ENCODE measurements at regions not wholly inside any gene's neighbourhood (a gene's known extent, or its start where the extent isn't known, plus 50 kb on each side); places are given as distances from the start of the nearest gene placed in this dataset.

DNA sequence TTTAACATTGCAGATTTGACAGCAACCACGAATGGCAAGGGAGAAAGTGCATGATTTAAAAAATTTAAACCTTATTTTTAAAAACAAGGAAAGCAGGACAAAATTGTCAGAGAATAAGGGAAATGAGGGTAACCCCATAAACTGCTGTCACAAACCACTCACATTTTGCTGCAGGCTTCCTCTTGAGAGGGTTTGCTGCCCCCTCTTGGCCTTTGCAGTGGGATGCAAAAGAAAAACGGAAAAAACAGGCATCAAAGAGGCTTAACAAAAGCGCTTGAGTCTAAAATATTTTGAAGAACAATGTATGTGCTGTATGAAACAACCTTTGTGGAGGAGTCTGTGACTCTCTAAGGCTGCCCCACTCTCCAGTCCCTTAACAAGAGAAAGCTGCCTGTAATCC lies 91.6 kb downstream of the TMX3 start:
- ChIA-PET CTCF (interaction anchor here (0.6 to 0.9 kb wide), 2 partner anchors 1407 to 1408 kb away, joined by 3 read pairs; no protein-coding TSS in a partner anchor), POLR2A (no interaction called here)
- TF ChIP-seq, protein P1, sequence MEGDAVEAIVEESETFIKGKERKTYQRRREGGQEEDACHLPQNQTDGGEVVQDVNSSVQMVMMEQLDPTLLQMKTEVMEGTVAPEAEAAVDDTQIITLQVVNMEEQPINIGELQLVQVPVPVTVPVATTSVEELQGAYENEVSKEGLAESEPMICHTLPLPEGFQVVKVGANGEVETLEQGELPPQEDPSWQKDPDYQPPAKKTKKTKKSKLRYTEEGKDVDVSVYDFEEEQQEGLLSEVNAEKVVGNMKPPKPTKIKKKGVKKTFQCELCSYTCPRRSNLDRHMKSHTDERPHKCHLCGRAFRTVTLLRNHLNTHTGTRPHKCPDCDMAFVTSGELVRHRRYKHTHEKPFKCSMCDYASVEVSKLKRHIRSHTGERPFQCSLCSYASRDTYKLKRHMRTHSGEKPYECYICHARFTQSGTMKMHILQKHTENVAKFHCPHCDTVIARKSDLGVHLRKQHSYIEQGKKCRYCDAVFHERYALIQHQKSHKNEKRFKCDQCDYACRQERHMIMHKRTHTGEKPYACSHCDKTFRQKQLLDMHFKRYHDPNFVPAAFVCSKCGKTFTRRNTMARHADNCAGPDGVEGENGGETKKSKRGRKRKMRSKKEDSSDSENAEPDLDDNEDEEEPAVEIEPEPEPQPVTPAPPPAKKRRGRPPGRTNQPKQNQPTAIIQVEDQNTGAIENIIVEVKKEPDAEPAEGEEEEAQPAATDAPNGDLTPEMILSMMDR (IDR thresholded peaks at IDR 0.05; ENCODE audit: control extremely low read depth, extremely low read depth, low read depth, missing control alignments), result peak; percentile 57
- peak; percentile 43 for DNase-seq (ENCODE audit: extremely low spot score)

DNA sequence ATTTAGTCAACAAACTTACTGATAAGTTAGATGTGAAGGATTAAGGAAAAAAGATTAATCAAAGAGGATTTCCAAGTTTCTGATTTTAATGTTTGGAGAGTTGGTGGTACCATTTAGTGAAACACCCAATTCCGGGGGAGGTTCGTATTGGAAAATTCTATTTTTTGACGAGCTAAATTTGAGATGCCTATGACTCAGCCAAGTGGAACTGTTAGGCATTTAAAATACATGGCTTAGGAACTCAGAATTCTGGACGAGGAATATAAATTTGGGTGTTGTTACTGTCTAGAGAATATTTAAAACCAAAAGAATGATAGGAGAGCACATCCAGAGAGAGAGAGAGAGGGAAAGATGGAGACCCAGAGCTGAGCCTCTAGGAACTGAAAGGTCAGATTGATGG lies 103.6 kb downstream of the TMX3 start:
- POLR2A ChIA-PET, result no interaction called here
- CTCF ChIA-PET, result no interaction called here
- TF ChIP-seq, protein P1 (IDR thresholded peaks at IDR 0.05; ENCODE audit: control extremely low read depth, extremely low read depth, low read depth, missing control alignments), result no peak
- no peak for DNase-seq (ENCODE audit: extremely low spot score)

DNA sequence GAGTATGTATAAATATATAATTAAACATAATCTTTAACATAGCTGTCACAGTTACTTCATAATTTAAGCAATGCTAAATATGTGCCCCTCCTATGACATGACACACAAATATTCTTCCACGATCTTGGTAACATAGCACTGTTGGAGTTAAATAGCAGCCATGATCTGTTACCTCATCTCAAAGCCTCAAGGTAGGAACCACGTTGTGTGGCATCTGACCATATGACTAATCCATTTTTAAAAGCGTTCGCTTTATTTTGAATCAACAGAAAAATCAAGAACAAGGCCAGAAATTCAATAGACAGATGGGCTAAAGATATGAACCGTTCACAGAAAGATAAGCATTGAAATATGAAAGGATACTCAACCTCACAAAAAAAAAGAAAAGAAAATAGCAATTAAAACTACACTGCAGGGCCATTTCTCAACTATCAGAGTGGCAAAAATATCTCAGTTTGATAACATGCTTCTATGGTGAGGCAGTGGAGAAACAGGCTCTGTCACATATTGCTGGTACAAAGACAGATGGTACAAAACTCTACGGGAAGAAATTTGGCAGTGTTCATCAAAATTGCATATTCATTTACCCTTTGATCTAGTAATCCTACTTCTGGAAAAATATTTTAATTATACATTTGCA lies 105.9 kb downstream of the TMX3 start:
- POLR2A ChIA-PET, result no interaction called here
- DNase-seq (ENCODE audit: extremely low spot score), result no peak
- TF ChIP-seq, protein P1 (IDR thresholded peaks at IDR 0.05; ENCODE audit: control extremely low read depth, extremely low read depth, low read depth, missing control alignments), result no peak
- CTCF ChIA-PET, result no interaction called here

DNA sequence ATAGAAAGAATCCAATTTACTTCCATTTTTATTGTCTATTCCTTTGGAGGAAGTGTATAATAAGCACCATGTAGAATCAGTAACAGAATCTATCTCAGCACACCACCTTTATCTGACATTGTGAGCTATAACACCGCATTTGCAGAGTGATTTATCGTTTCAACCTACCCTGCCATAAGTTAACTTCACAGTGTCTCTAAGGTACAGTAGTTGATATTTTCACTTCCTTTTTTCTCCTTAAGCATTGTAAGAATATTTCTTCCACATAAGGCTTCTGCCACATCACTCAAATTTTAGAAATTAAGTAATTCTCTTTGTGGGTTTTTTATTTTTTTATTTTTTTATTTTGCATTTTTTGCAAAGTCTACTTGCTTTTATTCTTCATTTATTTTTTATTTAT lies 107.1 kb downstream of the TMX3 start:
- no peak for DNase-seq (ENCODE audit: extremely low spot score)

DNA sequence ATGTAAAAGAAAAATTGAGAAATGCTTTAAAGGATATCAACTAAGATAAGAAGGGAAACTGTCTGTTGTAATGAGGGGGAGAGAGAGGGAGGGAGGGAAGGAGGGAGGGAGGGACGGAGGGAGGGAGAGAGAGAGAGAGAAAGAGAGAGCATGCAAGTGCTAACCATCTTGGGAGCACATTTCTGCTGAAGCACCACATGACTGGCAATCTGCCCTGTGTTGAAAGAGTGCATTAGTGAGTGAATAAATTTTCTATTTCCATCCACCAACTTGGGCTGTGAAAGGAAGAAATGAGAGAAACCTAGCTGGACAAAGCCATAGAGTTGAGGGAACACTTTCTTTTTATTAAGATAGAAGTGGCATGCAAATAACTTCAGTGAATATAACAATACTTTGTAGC lies 110.7 kb downstream of the TMX3 start:
- DNase-seq (ENCODE audit: extremely low spot score), result no peak
- ChIA-PET POLR2A (no interaction called here), CTCF (interaction anchor here (1.1 to 1.7 kb wide), 2 partner anchors 10 to 40 kb away, joined by 3 to 6 read pairs; no protein-coding TSS in a partner anchor)
- TF ChIP-seq, protein P1 (IDR thresholded peaks at IDR 0.05; ENCODE audit: control extremely low read depth, extremely low read depth, low read depth, missing control alignments), result no peak

More for the DNA sequence above, 107.1 kb downstream of the TMX3 start:
- ChIA-PET CTCF (no interaction called here), POLR2A (no interaction called here)
- TF ChIP-seq, protein P1 (IDR thresholded peaks at IDR 0.05; ENCODE audit: control extremely low read depth, extremely low read depth, low read depth, missing control alignments), result no peak

DNA sequence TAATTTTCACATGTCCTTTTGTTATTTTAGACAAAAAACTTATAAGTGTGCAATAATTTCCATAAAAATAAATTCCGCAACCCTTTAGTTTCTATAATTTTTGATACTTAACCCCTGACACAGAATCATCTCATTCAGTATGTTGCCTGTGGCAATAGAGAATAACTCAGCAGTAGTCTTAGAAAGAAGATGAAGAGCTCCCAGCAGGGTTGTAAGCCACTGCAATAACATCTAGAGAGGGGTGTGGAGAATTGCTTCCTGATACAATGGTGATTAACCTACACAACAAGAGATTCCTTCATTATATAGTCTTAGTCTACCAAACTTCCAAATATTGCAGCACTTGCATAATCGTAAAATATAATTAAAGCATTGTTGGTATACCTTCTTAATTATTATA lies 118.9 kb downstream of the TMX3 start:
- ChIA-PET CTCF (no interaction called here), POLR2A (no interaction called here)
- TF ChIP-seq, protein P1 (IDR thresholded peaks at IDR 0.05; ENCODE audit: control extremely low read depth, extremely low read depth, low read depth, missing control alignments), result no peak
- DNase-seq (ENCODE audit: extremely low spot score), result no peak
